ENCODE measurements at regions not wholly inside any gene's neighbourhood (a gene's known extent, or its start where the extent isn't known, plus 50 kb on each side); places are given as distances from the start of the nearest gene placed in this dataset.

- TF ChIP-seq ZNF555 (tag by site-specific recombination; conservative IDR thresholded peaks at IDR 0.05) (no peak), ZNF341 (tag by site-specific recombination; IDR thresholded peaks at IDR 0.05; ENCODE audit: low read depth) (no peak), ZIC2 (tag by site-specific recombination; IDR thresholded peaks at IDR 0.05) (no peak), ZNF211 (tag by site-specific recombination; IDR thresholded peaks at IDR 0.05; ENCODE audit: low read depth) (no peak), PRDM2 (tag by site-specific recombination; IDR thresholded peaks at IDR 0.05; ENCODE audit: borderline replicate concordance) (no peak), KLF9 (tag by site-specific recombination; IDR thresholded peaks at IDR 0.05; ENCODE audit: low read depth) (no peak), ZNF114 (tag by site-specific recombination; IDR thresholded peaks at IDR 0.05) (no peak), ZNF174 (tag by site-specific recombination; IDR thresholded peaks at IDR 0.05) (no peak), SCRT1 (tag by site-specific recombination; IDR thresholded peaks at IDR 0.05; ENCODE audit: borderline replicate concordance) (no peak)
- TF ChIP-seq, protein P1, sequence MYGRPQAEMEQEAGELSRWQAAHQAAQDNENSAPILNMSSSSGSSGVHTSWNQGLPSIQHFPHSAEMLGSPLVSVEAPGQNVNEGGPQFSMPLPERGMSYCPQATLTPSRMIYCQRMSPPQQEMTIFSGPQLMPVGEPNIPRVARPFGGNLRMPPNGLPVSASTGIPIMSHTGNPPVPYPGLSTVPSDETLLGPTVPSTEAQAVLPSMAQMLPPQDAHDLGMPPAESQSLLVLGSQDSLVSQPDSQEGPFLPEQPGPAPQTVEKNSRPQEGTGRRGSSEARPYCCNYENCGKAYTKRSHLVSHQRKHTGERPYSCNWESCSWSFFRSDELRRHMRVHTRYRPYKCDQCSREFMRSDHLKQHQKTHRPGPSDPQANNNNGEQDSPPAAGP (tag by site-specific recombination; IDR thresholded peaks at IDR 0.05), result no peak
- TF ChIP-seq, protein P2, sequence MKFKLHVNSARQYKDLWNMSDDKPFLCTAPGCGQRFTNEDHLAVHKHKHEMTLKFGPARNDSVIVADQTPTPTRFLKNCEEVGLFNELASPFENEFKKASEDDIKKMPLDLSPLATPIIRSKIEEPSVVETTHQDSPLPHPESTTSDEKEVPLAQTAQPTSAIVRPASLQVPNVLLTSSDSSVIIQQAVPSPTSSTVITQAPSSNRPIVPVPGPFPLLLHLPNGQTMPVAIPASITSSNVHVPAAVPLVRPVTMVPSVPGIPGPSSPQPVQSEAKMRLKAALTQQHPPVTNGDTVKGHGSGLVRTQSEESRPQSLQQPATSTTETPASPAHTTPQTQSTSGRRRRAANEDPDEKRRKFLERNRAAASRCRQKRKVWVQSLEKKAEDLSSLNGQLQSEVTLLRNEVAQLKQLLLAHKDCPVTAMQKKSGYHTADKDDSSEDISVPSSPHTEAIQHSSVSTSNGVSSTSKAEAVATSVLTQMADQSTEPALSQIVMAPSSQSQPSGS (tag by site-specific recombination; IDR thresholded peaks at IDR 0.05; ENCODE audit: low read depth), result no peak
- Histone ChIP-seq H3K4me1 (ENCODE audit: control insufficient read depth, insufficient read depth, low read length) (no peaks in the 10 kb centered on the region), H3K9me3 (ENCODE audit: control insufficient read depth, insufficient read depth, low read depth, low read length) (no peaks in the 10 kb centered on the region), H3K4me3 (ENCODE audit: low read depth, low read length) (no peak overlapping the region), H3K27ac (ENCODE audit: extremely low read depth, low read depth, low read length) (no peak overlapping the region), H3K36me3 (ENCODE audit: control insufficient read depth in 2 of 2, insufficient read depth in 1 of 2, low read length in 2 of 2) (no peaks in the 10 kb centered on the region)
- CTCF ChIA-PET, result no interaction called here
- POLR2A ChIA-PET, result no interaction called here
Measured at GRCh38 chr4:14066979-14067378, 439.5 kb upstream of the BOD1L1 start.

DNA sequence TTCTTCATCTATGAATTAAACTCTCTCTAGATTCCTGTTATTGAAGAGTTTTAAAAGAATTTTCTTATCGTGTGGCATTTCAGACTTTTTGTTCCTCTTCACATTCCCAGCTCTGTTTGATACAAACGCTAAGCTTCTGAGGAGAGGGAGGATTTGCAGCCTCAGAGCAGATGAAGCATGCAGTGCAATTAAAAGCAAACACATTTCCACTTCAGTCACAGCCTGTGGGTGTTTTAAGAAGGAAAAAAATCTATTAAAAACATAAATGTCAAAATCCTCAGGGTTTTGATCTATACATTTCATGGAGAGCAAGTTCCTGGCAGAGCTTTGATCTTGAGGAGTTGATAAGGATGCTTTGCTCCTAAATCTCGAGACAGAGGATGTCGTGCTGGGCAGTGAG, 442.4 kb upstream of the BOD1L1 start:
- ChIA-PET CTCF (no interaction called here), POLR2A (no interaction called here)
- H3K36me3 ChIP-seq (ENCODE audit: control insufficient read depth in 2 of 2, insufficient read depth in 1 of 2, low read length in 2 of 2), result no peaks in the 10 kb centered on the region
- H3K27ac ChIP-seq (ENCODE audit: extremely low read depth, low read depth, low read length), result no peak overlapping the region
- H3K4me3 ChIP-seq (ENCODE audit: low read depth, low read length), result no peak overlapping the region
- H3K4me1 ChIP-seq (ENCODE audit: control insufficient read depth, insufficient read depth, low read length), result no peaks in the 10 kb centered on the region
- no peaks in the 10 kb centered on the region for H3K9me3 ChIP-seq (ENCODE audit: control insufficient read depth, insufficient read depth, low read depth, low read length)
- TF ChIP-seq, protein P3, sequence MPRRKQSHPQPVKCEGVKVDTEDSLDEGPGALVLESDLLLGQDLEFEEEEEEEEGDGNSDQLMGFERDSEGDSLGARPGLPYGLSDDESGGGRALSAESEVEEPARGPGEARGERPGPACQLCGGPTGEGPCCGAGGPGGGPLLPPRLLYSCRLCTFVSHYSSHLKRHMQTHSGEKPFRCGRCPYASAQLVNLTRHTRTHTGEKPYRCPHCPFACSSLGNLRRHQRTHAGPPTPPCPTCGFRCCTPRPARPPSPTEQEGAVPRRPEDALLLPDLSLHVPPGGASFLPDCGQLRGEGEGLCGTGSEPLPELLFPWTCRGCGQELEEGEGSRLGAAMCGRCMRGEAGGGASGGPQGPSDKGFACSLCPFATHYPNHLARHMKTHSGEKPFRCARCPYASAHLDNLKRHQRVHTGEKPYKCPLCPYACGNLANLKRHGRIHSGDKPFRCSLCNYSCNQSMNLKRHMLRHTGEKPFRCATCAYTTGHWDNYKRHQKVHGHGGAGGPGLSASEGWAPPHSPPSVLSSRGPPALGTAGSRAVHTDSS (tag by site-specific recombination; IDR thresholded peaks at IDR 0.05), result no peak
- no peak for TF ChIP-seq ZSCAN18 (tag by site-specific recombination; IDR thresholded peaks at IDR 0.05)
- TF ChIP-seq BCL11A (tag by site-specific recombination; IDR thresholded peaks at IDR 0.05; ENCODE audit: low read depth), result no peak
- TF ChIP-seq SALL2 (tag by site-specific recombination; IDR thresholded peaks at IDR 0.05; ENCODE audit: borderline replicate concordance), result no peak
- no peak for TF ChIP-seq ZEB2 (tag by site-specific recombination; IDR thresholded peaks at IDR 0.05)
- no peak for TF ChIP-seq ZNF292 (tag by site-specific recombination; IDR thresholded peaks at IDR 0.05; ENCODE audit: borderline replicate concordance, low read depth)
- no peak for TF ChIP-seq ZNF202 (tag by site-specific recombination; IDR thresholded peaks at IDR 0.05; ENCODE audit: borderline replicate concordance)
- no peak for TF ChIP-seq ZNF23 (tag by site-specific recombination; IDR thresholded peaks at IDR 0.05; ENCODE audit: borderline replicate concordance)
- TF ChIP-seq ZNF391 (tag by site-specific recombination; IDR thresholded peaks at IDR 0.05; ENCODE audit: borderline replicate concordance, low read depth), result no peak
- TF ChIP-seq ZNF600 (tag by site-specific recombination; IDR thresholded peaks at IDR 0.05), result no peak
- TF ChIP-seq MZF1 (tag by site-specific recombination; IDR thresholded peaks at IDR 0.05; ENCODE audit: borderline replicate concordance), result no peak
- TF ChIP-seq, protein P4, sequence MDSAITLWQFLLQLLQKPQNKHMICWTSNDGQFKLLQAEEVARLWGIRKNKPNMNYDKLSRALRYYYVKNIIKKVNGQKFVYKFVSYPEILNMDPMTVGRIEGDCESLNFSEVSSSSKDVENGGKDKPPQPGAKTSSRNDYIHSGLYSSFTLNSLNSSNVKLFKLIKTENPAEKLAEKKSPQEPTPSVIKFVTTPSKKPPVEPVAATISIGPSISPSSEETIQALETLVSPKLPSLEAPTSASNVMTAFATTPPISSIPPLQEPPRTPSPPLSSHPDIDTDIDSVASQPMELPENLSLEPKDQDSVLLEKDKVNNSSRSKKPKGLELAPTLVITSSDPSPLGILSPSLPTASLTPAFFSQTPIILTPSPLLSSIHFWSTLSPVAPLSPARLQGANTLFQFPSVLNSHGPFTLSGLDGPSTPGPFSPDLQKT (IDR thresholded peaks at IDR 0.05; ENCODE audit: borderline replicate concordance, low read depth, low read length), result no peak

Measured in HEK293 (cell line).